Activated naive CD8-positive, alpha-beta T cell treated with anti-CD3 and anti-CD28 coated beads, Interleukin-2, amount 10 ng/mL, durations not matched to agents 7 days and 5 days (primary cell): ENCODE measurements at regions not wholly inside any gene's neighbourhood (a gene's known extent, or its start where the extent isn't known, plus 50 kb on each side); places are given as distances from the start of the nearest gene placed in this dataset.

ENCODE experiments used
- ATAC-seq: fragments of 150-1000 bp; cut with Tn5 transposase; one replicate; pipeline ENCODE4 v1.10.0; 2021; ENCODE audit warnings: low read depth, moderate library complexity
- POLR2A ChIA-PET: fragments of 350-600 bp; sonication (Branson Sonifier 250); formaldehyde crosslinking; loops from one replicate; lab custom pipeline; 2021; ENCODE audit warnings: antibody characterized with exemption; lab: Charles Lee
- DNase-seq: peaks from one replicate; pipeline ENCODE4 v3.0.0; 2021
- H3K27ac Mint-ChIP-seq: one replicate; pipeline ENCODE4 v1.8.0; 2022; ENCODE audit warnings: mild to moderate bottlenecking, mixed read lengths
- H3K27me3 Mint-ChIP-seq: one replicate; pipeline ENCODE4 v1.8.0; 2022; ENCODE audit warnings: mild to moderate bottlenecking, moderate library complexity, mixed read lengths
- H3K36me3 Mint-ChIP-seq: one replicate; pipeline ENCODE4 v1.8.0; 2021; ENCODE audit warnings: mild to moderate bottlenecking, mixed read lengths
- H3K4me1 Mint-ChIP-seq: one replicate; pipeline ENCODE4 v1.8.0; 2021; ENCODE audit warnings: mixed read lengths
- H3K4me3 Mint-ChIP-seq: one replicate; pipeline ENCODE4 v1.8.0; 2022; ENCODE audit warnings: mild to moderate bottlenecking, moderate library complexity, mixed read lengths
- H3K9me3 Mint-ChIP-seq: one replicate; pipeline ENCODE4 v1.8.0; 2021; ENCODE audit warnings: mixed read lengths

DNA sequence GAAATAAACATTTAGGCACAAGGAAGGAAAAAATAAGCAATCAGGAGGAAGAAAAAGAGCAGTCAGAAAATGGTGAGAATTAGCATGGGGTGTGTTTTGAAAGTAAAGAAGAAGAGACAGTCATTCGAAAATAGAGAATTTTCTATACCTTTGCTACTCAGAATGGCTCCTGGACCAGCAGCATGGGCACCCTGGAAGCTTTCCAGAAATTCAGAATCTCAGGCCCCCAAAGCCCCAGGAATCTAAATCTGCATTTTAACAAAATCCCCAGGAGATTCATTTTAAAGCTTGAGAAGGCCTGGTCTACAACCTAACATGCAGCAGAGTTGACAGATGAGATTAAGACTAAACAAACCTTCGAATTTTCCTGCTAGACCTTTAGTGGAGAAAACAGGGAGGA is 131.2 kb upstream of the HDAC9 start:
- Mint-ChIP-seq H3K27me3 (peaks cover 5% of the 10 kb centered on the region), H3K4me1 (no peaks in the 10 kb centered on the region), H3K36me3 (no peaks in the 10 kb centered on the region), H3K4me3 (no peak overlapping the region), H3K27ac (no peak overlapping the region), H3K9me3 (no peaks in the 10 kb centered on the region)
- DNase-seq, result no peak
- ATAC-seq, result no peak
- POLR2A ChIA-PET, result no interaction called here

DNA sequence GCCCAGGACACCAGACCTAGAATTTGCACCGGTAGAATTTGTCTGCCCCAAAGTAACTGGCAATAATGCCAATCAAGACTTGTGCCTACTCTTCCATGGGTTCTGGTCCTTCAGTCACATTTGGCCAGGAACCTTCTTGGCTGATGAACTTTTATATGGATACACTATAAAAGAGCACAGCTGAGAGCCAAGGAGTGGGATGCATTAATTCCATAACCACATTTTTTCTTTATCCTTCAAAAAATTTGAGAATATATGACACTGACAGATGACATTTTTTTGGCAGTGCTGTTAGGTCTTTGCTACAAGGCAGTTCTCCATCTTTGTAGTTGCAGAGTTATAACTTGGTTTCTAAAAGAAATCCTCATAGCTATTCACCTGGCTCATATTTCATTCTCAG is 129.2 kb upstream of the HDAC9 start:
- H3K27ac Mint-ChIP-seq, result no peak overlapping the region
- H3K4me1 Mint-ChIP-seq, result no peaks in the 10 kb centered on the region

DNA sequence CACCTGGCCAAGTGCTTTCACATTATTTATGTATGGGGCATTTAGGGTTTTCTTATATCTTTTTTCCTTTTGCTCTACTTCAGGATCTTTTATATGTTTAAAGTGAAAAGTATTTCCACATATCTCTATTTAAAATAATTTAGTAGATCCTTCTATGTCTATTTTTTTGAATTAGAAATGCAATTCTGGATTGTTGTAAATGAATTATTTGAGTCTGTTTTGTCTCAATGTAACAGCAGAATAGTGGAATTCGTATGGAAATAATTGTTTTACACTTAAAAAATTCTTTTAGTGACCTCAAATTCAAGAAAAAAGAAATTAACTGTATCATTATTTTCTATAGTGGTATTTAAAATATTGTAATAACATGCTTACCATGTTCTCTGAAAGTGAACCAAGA is 126.5 kb upstream of the HDAC9 start:
- H3K9me3 Mint-ChIP-seq, result no peaks in the 10 kb centered on the region
- no peak overlapping the region for H3K27ac Mint-ChIP-seq
- POLR2A ChIA-PET, result no interaction called here
- H3K4me3 Mint-ChIP-seq, result no peak overlapping the region
- no peak for DNase-seq
- ATAC-seq, result no peak
- peaks cover 2% of the 10 kb centered on the region for H3K27me3 Mint-ChIP-seq
- H3K4me1 Mint-ChIP-seq, result no peaks in the 10 kb centered on the region
- no peaks in the 10 kb centered on the region for H3K36me3 Mint-ChIP-seq

More for the DNA sequence above, 129.2 kb upstream of the HDAC9 start:
- no peak for DNase-seq
- Mint-ChIP-seq H3K36me3 (no peaks in the 10 kb centered on the region), H3K9me3 (no peaks in the 10 kb centered on the region), H3K27me3 (peaks cover 4% of the 10 kb centered on the region), H3K4me3 (no peak overlapping the region)
- no peak for ATAC-seq
- POLR2A ChIA-PET, result no interaction called here

DNA sequence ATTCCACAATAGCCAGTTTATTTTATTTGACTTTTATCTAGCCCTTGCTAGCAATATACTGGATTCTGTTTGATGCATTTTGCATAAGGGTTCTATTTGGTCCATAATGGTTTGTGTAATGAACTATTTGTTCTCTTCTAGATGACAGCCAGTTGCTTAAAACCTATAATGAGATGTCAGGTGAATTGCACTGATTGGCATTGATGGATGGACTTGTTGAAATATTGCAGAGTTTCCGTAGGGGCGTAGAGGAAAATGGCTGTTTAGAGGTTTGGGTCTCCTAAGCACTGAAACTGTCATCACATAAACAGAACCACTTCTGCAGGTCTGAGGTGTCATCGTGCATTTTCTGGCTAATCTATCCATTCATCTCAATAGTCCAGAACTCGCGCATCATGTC is 124.9 kb upstream of the HDAC9 start:
- POLR2A ChIA-PET, result no interaction called here
- Mint-ChIP-seq H3K36me3 (no peaks in the 10 kb centered on the region), H3K4me1 (no peaks in the 10 kb centered on the region), H3K9me3 (no peaks in the 10 kb centered on the region), H3K27me3 (no peaks in the 10 kb centered on the region), H3K4me3 (no peak overlapping the region), H3K27ac (no peak overlapping the region)
- DNase-seq (no peak), ATAC-seq (no peak)

DNA sequence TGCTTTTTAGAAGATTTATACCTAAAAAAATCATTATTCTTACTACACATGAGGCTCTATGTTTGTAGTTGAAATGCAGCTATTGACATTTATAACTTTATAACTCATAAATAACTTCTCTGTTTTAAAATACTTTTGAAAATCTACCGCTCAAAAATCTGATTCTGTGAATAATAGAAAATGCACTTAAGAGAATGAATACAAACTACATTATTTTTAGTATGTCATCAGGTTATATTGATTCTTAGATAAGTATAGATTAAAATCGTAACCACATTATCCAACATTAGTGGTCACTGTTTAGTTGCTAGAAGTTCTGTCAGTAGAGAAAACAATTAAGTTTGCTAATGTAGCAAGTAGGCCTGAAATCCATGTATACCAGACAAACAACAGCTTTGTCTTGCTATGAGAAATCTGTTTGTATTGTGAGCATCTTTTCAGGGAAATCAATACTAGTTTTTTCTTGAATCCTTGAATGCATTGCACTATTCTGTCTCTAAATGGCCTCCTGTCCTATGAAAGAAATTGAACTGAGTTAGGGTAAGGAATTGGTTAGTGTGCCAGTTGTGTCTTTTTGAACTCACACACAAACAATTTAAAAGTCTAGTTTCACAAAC is 116.5 kb upstream of the HDAC9 start:
- DNase-seq (no peak), ATAC-seq (no peak)
- H3K27me3 Mint-ChIP-seq, result no peaks in the 10 kb centered on the region
- H3K9me3 Mint-ChIP-seq, result no peaks in the 10 kb centered on the region
- no peaks in the 10 kb centered on the region for H3K4me1 Mint-ChIP-seq
- H3K4me3 Mint-ChIP-seq, result no peak overlapping the region
- POLR2A ChIA-PET, result no interaction called here
- H3K36me3 Mint-ChIP-seq, result no peaks in the 10 kb centered on the region
- no peak overlapping the region for H3K27ac Mint-ChIP-seq

DNA sequence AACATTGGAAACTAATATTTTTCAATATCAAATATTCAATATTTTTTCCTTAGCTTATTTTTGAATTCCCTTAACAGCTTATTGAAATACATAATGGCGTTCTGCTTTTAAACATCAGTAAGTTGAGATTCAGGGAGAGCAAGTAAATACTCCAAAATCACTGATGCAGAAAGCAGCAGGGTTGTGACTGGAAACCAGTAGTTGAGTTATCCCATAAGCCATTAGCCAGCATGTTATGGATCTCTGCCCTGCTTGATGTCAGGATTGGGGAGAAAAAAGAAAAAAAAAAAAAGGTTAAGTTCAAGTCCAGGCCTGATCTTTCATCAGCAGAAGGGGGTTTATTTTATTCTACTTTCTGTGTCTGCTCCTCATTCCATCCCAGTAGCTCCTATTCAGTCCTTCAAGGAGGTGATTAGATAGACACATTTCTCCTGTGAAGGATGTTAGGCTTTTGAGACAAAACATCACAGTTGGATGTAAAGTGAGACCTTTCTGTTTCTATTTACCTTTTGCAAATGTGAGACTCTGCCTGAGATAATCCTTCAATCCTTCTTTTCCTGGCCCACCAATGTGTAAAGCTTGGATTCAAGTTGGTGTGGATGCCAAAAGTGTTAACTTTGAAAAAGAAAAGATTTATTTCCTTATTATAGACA is 110.9 kb upstream of the HDAC9 start:
- POLR2A ChIA-PET, result no interaction called here
- H3K9me3 Mint-ChIP-seq, result no peaks in the 10 kb centered on the region
- no peak overlapping the region for H3K27ac Mint-ChIP-seq
- no peaks in the 10 kb centered on the region for H3K4me1 Mint-ChIP-seq
- no peaks in the 10 kb centered on the region for H3K36me3 Mint-ChIP-seq
- no peak for DNase-seq
- ATAC-seq, result no peak
- H3K27me3 Mint-ChIP-seq, result peaks cover 3% of the 10 kb centered on the region
- H3K4me3 Mint-ChIP-seq, result no peak overlapping the region

DNA sequence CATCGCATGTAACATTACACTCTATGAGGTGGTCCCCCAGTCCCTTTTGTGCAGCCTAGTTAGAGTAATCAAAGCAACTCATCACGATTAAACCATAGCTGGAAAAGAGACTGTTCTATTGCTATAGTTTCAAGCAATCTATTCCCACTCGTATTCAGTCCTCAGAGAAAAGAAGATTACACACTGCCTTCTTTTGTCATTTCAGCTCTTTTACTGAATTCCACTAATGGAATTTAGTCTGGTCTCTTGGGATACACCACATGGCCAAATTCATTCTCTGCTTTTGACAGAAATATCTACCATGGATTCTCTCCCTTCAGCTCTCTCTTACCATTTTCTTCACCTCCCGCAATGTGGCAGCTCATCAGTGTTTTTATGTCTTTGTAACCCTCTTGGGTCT is 108.9 kb upstream of the HDAC9 start:
- peaks cover 3% of the 10 kb centered on the region for H3K27me3 Mint-ChIP-seq
- H3K36me3 Mint-ChIP-seq, result no peaks in the 10 kb centered on the region
- DNase-seq, result no peak
- H3K9me3 Mint-ChIP-seq, result no peaks in the 10 kb centered on the region
- H3K27ac Mint-ChIP-seq, result no peak overlapping the region
- H3K4me1 Mint-ChIP-seq, result no peaks in the 10 kb centered on the region
- ATAC-seq, result no peak
- H3K4me3 Mint-ChIP-seq, result no peak overlapping the region
- POLR2A ChIA-PET, result no interaction called here

DNA sequence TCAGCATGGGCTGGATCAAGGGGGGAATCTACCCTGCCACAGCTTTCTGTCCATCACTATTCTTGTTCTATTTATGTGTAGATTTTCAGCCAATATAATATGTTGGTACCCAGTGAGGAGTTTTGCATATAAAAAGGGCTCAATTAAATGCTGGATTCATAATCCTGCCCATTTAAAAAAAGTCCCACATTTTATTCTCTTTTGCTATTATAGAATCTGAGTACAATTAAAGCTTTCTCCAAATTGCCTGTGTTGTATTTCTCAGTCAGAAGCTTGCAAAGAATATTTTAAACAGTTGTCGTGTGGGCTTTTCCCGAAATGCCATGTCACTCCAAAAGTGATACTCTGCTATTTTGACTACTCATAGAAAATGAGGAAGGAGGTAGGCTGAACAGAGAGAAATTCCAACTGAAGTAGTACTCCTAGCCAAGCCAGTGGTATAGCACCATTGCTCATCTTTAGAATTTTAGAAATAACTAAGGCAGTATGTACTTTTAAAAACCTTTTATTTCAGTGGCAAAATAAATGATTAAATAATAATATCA is 108.3 kb upstream of the HDAC9 start:
- Mint-ChIP-seq H3K9me3 (no peaks in the 10 kb centered on the region), H3K4me1 (no peaks in the 10 kb centered on the region), H3K27me3 (peaks cover 3% of the 10 kb centered on the region), H3K36me3 (no peaks in the 10 kb centered on the region), H3K4me3 (no peak overlapping the region), H3K27ac (no peak overlapping the region)
- no peak for DNase-seq
- no peak for ATAC-seq
- POLR2A ChIA-PET, result no interaction called here

DNA sequence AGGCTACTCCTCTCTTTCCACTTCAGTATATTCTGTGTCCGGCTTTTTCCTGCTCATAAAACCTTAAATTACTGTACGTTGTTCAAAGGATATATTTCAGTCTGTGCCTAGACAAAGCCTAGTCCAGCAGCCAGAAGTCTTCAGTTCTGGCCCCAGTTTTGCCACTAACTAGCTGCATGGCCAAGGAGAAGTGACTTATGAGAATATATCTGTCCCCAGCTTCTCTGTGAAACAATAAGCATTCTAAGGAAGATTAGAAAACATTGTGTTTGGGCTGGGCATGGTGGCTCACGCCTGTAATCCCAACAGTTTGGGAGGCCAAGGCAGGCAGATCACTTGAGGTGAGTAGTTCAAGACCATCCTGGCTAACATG is 105.0 kb upstream of the HDAC9 start:
- ATAC-seq, result no peak
- H3K27me3 Mint-ChIP-seq, result peaks cover 3% of the 10 kb centered on the region
- POLR2A ChIA-PET, result no interaction called here
- H3K27ac Mint-ChIP-seq, result no peak overlapping the region
- no peak overlapping the region for H3K4me3 Mint-ChIP-seq
- DNase-seq, result no peak
- no peaks in the 10 kb centered on the region for H3K4me1 Mint-ChIP-seq
- no peaks in the 10 kb centered on the region for H3K9me3 Mint-ChIP-seq
- H3K36me3 Mint-ChIP-seq, result no peaks in the 10 kb centered on the region

DNA sequence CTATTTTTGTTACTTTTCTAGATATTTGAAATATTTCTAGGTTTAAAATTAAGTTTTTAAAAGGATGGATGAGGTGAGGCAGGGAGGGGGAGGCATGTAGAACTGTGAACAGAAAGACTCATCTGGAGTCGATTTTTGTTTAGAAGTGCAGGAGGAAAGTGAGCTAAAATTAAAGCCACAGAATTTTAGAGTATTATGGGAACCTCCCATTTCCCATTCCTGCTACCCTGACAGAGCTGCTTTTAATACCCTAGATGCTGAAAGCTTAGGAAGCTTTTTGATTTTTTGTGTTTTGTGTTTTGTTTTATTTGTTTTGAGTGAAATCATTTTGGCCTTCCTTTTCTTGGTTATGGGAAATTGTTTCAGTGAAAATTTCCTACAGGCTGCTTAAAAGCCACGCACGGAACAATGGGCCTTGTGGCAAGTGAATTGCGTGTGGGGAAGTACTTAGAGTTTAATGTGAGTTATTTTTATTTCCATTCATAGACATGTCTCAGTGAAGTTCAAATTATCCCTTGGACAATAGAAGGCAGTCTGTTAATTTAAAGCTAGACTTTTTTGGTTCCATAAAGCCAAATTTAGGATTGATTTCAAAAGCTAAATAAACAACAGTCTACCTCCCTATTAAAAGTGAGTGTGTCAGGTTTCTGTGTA is 102.0 kb upstream of the HDAC9 start:
- no peak overlapping the region for H3K4me3 Mint-ChIP-seq
- no peak for DNase-seq
- H3K36me3 Mint-ChIP-seq, result no peaks in the 10 kb centered on the region
- H3K27ac Mint-ChIP-seq, result no peak overlapping the region
- ATAC-seq, result no peak
- no peaks in the 10 kb centered on the region for H3K27me3 Mint-ChIP-seq
- POLR2A ChIA-PET, result no interaction called here
- H3K4me1 Mint-ChIP-seq, result no peaks in the 10 kb centered on the region
- no peaks in the 10 kb centered on the region for H3K9me3 Mint-ChIP-seq

DNA sequence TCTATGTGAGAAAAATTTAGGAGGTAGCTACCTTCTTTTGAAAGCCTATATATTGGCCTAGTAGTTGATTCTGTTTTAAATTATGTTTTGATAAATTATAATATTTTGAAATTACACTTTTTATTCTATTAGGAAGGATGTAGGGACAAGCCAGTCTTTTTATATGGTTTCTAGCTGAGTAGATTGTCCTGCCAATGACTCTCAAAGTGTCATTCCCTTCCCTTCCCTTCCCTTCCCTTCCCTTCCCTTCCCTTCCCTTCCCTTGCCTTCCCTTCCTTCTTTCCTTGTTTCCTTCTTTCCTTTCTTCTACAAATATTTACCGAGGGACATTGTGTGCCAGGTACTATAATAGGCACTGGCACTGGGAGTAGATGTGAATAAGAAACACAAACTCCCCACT is 99.7 kb upstream of the HDAC9 start:
- no peak for DNase-seq
- Mint-ChIP-seq H3K9me3 (no peaks in the 10 kb centered on the region), H3K4me1 (no peaks in the 10 kb centered on the region), H3K27me3 (peaks cover 7% of the 10 kb centered on the region), H3K4me3 (no peak overlapping the region), H3K36me3 (no peaks in the 10 kb centered on the region), H3K27ac (no peak overlapping the region)
- POLR2A ChIA-PET, result no interaction called here
- no peak for ATAC-seq

DNA sequence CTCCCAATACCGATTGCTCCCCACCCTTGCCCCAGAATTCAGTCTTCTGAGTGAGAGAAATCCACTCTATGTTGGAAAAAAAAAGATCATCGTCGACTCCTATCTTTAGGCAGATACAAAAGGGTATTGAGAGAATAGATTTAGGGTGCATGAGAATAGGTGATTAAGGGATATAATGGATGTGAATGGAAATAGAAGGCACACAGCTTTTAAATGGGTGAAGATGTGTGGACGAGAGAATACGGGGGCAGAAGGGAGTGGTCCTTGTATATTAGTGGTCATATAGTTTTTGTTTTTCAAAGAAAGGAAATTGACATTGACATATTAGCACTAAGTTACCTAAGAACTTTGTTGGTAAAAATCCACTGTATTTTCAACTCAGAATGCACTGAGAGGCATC is 98.6 kb upstream of the HDAC9 start:
- Mint-ChIP-seq H3K27ac (no peak overlapping the region), H3K4me1 (no peaks in the 10 kb centered on the region), H3K4me3 (no peak overlapping the region), H3K9me3 (no peaks in the 10 kb centered on the region), H3K36me3 (no peaks in the 10 kb centered on the region), H3K27me3 (peaks cover 7% of the 10 kb centered on the region)
- ATAC-seq, result no peak
- DNase-seq, result no peak
- POLR2A ChIA-PET, result no interaction called here

DNA sequence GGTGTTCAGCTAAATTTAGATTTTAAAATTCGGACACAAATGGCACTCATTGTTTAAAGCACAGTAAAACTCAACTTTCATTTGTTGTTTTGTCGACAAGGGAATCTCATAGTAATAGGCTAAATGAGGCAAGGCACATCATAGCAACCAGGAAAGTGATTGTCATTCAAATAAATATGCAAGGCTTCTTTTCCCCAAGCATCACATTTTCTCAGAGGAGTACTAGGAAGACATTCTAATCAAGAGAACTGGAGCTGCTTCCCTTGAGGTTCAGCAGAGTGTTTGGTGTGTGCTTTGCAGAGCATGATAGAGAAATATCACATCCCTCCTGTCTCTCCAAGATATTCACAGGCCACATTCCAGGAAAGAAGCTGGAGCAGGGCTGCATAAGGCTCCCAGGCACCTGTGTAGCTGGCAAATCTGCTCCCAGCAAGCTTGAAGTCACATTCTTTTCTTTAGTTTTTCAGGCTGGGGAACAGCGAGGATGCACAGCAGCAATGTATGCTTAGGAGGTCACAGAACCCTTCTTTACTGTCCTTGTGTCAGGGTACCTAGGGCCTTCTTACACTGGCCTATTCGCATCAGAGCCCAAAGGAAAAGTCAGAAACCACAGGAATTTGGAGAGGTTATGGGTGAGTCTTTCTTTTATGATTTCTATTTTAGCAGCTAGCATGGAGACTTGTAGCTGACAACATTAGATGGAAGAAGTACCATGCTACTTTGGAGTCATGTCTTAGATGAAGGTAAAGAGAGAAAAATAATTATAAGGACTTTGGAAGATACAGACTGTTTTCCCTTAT is 95.9 kb upstream of the HDAC9 start:
- no peak for ATAC-seq
- POLR2A ChIA-PET, result no interaction called here
- no peak for DNase-seq
- no peaks in the 10 kb centered on the region for H3K4me1 Mint-ChIP-seq
- no peak overlapping the region for H3K4me3 Mint-ChIP-seq
- no peak overlapping the region for H3K27ac Mint-ChIP-seq
- no peaks in the 10 kb centered on the region for H3K9me3 Mint-ChIP-seq
- H3K36me3 Mint-ChIP-seq, result no peaks in the 10 kb centered on the region
- H3K27me3 Mint-ChIP-seq, result peaks cover 12% of the 10 kb centered on the region
